Hepatocyte (in vitro differentiated cells): ENCODE measurements at regions not wholly inside any gene's neighbourhood (a gene's known extent, or its start where the extent isn't known, plus 50 kb on each side); places are given as distances from the start of the nearest gene placed in this dataset.

ENCODE experiments used
- CTCF ChIP-seq: fragments of 200-600 bp; sonication (generic); IDR thresholded peaks from 2 replicates; pipeline ENCODE4 v1.5.1; 2016; ENCODE audit warnings: antibody characterized with exemption, mild to moderate bottlenecking; ENCODE audit not compliant: poor library complexity
- EZH2phosphoT487 ChIP-seq: fragments of 200-600 bp; sonication (generic); IDR thresholded peaks from one replicate; pipeline ENCODE4 v1.6.1; 2018; ENCODE audit warnings: antibody characterized with exemption, mild to moderate bottlenecking, low read depth, moderate library complexity; ENCODE audit not compliant: unreplicated experiment, severe bottlenecking

GRCh38 chrX:134161162-134161561 is 75.8 kb upstream of the CCDC160 start:
- TF ChIP-seq EZH2phosphoT487, result no peak
- no peak for TF ChIP-seq CTCF
